Muscle of back (tissue), 3 donors: ENCODE measurements at regions not wholly inside any gene's neighbourhood (a gene's known extent, or its start where the extent isn't known, plus 50 kb on each side); places are given as distances from the start of the nearest gene placed in this dataset.
"Not testable (repeated sequence)": the region's sequence is repeated elsewhere in the genome, so short reads cannot be mapped to it uniquely, and the experiment has no call there.

Experiments used
- DNase-seq, 3 donors: peaks; one replicate each; pipeline versions ENCODE4 v3.0.0 to v3.0.0-alpha.2; 2013

- DNase-seq, result no peak
Observed at GRCh38 chrX:1700757-1701156, 85.9 kb downstream of the ASMT start.

GRCh38 chrX:1701396-1701901 lies 86.6 kb downstream of the ASMT start:
- not testable (repeated sequence) for DNase-seq

DNA sequence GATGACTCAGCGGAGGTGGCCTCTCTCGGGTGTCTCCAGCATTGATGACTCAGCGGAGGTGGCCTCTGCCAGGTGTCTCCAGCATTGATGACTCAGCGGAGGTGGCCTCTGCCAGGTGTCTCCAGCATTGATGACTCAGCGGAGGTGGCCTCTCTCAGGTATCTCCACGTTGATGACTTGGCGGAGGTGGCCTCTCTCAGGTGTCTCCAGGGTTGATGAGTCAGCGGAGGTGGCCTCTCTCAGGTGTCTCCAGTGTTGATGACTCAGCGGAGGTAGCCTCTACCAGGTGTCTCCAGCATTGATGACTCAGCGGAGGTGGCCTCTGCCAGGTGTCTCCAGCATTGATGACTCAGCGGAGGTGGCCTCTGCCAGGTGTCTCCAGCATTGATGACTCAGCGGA lies 87.3 kb downstream of the ASMT start:
- DNase-seq, result not testable (repeated sequence)

GRCh38 chrX:1702557-1702956 lies 87.7 kb downstream of the ASMT start:
- DNase-seq, result not testable (repeated sequence)

DNA sequence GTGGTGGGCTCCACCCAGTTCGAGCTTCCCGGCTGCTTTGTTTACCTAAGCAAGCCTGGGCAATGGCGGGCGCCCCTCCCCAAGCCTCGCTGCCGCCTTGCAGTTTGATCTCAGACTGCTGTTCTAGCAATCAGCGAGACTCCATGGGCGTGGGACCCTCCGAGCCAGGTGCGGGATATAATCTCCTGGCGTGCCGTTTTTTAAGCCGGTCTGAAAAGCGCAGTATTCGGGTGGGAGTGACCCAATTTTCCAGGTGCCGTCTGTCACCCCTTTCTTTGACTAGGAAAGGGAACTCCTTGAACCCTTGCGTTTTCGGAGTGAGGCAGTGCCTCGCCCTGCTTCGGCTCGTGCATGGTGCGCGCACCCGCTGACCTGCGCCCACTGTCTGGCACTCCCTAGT lies 94.4 kb downstream of the ASMT start:
- DNase-seq, result not testable (repeated sequence)

DNA sequence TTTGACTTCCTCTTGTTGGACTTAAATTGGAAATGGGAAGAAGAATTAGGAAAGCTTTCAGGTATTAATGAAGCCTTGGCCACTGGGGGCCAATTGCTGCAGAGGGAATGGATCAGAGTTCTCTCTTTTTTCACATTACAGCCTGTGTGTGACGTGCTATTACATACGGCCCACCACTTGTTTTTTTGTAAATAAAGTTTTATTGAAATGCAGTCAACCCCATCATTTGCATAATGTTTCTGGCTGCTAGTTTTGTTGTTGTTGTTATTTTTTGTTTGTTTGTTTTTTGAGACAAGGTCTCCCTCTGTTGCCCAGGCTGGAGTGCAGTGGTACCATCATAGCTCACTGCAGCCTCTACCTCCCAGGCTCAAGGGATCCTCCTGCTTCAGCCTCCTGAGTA lies 98.4 kb downstream of the ASMT start:
- DNase-seq, result no peak

- DNase-seq, result no peak
Observed at GRCh38 chrX:1717373-1717772, 102.5 kb downstream of the ASMT start.

- DNase-seq, result no peak
Observed at GRCh38 chrX:1719270-1719669, 104.4 kb downstream of the ASMT start.

- no peak for DNase-seq
Observed at GRCh38 chrX:1720836-1721235, 106.0 kb downstream of the ASMT start.

- DNase-seq, result no peak
Observed at GRCh38 chrX:1725472-1725871, 110.6 kb downstream of the ASMT start.

- no peak for DNase-seq
Observed at GRCh38 chrX:1727531-1728027, 112.7 kb downstream of the ASMT start.

DNA sequence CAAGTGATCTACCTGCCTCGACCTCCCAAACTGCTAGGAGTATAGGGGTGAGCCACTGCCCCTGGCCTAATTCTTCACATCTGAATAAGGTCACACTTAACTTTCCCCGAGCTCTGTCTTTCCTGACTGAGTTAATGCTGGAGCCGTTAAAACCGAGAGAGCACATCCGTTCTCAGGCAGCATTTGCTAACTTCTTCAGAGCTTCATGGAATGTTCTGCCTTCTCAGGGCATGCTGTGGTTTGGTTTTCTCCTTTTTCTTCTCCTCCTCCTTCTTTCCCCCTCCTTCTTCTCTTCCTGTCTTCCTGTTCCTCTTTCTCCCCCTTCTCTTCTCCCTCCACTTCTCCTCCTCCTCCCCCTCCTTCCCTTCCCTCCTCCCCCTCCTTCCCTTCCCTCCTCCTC lies 119.9 kb downstream of the ASMT start:
- no peak for DNase-seq

DNA sequence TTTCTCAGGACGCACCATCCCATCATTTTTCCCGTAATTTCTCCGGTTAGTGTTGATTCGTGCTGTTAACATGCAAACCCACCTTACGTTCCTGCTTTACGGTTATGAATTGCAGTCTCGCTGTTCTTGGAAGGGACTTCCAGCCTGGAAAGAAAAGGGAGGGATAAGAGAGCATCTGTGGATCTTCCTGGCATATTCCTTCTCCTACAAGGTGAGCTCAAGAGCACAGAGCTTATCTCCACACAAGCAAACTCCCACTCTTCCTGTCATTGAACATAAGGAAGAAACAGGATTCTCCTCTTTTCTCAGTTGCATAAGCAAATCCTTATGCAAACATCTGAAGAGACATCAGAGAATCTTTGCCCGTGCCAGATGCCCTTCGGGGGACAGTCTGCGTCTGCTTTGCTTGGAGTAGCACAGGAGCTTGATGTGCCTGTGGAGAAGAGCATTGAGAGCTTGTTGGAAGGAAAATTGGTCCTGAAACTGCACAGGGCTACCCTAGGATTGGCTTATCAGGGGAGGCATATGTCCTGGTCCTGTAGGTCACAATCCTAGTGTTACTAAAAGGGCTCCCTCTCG lies 127.0 kb downstream of the ASMT start:
- DNase-seq, result no peak

- DNase-seq, result no peak
Observed at GRCh38 chrX:1743105-1743504, 128.2 kb downstream of the ASMT start.

- no peak for DNase-seq
Observed at GRCh38 chrX:1743663-1744062, 128.8 kb downstream of the ASMT start.

DNA sequence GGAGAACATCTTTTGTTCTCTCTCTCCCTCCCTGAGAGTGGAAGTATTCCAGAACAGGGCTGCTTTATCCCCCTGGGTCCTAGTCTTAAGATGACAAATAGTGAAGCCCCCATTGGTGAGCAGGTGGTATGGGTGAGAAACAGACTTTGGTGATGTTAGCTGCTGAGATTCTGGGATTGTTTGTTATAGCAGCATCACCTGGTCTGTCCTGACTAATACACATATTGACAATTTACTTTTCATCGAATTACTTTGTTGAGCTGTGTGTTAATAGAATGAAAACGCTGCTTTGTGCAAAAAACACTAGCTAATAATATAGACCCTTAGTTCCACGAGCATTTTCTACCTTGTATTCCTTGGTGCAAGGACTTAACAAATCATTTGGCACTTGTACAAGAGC lies 133.5 kb downstream of the ASMT start:
- no peak for DNase-seq

- no peak for DNase-seq
Observed at GRCh38 chrX:1749499-1749898, 134.6 kb downstream of the ASMT start.

- no peak for DNase-seq
Observed at GRCh38 chrX:1750267-1750666, 135.4 kb downstream of the ASMT start.

GRCh38 chrX:1751781-1752180 lies 136.9 kb downstream of the ASMT start:
- DNase-seq, result no peak

DNA sequence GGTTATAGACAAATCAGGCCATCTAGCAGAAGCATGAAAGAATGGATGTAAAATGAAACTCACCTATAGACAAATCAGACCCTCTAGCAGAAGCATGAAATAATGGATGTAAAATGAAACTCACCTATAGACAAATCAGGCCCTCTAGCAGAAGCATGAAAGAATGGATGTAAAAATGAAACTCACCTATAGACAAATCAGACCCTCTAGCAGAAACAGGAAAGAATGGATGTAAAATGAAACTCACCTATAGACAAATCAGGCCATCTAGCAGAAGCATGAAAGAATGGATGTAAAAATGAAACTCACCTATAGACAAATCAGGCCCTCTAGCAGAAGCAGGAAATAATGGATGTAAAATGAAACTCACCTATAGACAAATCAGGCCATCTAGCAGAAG lies 137.9 kb downstream of the ASMT start:
- DNase-seq, result not testable (repeated sequence)

DNA sequence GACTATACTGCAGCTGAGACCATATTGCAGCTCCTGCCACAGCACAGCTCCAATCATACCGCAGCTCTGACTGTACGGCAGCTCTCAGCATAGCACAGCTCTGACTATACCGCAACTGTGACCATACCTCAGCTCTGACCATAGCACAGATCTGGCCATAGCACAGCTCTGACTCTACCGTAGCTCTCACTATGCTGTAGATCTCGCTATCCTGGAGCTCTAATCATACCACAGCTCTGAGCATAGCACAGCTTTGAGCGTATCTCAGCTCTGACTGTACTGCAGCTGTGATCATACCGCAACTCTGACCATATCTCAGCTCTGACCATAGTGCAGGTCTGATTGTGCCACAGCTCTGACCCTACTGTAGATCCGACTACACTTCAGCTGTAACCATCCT lies 139.2 kb downstream of the ASMT start:
- peak in 1 of 3 donors; percentile 9 for DNase-seq

DNA sequence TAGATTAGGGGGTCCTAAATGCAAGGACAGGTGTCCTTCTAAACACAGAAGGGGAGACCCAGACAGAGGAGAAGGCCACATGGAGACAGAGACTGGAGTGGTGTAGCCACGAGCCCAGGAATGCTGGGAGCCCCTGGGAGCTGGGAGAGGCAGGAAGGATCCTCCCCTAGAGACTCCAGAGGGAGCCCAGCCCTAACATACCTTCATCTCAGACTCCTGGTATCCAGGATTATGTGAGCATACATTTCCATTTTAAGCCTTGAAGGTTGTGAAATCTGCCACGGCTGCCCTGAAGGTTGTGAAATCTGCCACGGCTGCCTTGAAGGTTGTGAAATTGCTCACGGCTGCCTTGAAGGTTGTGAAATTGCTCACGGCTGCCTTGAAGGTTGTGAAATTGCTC lies 148.4 kb downstream of the ASMT start:
- DNase-seq, result no peak

- DNase-seq, result not testable (repeated sequence)
Observed at GRCh38 chrX:1764883-1765364, 150.1 kb downstream of the ASMT start.

GRCh38 chrX:1767026-1767425 lies 152.2 kb downstream of the ASMT start:
- DNase-seq, result no peak
